NCI-H69 (cell line): ENCODE measurements at regions not wholly inside any gene's neighbourhood (a gene's known extent, or its start where the extent isn't known, plus 50 kb on each side); places are given as distances from the start of the nearest gene placed in this dataset.
"Not testable (repeated sequence)": the region's sequence is repeated elsewhere in the genome, so short reads cannot be mapped to it uniquely, and the experiment has no call there.

Source experiments
- DNase-seq: peaks from one replicate; lab custom pipeline; 2025; lab: John Stamatoyannopoulos, UW

- peak; percentile 7 for DNase-seq
These were observed 141.9 kb upstream of the FAM241A start for GRCh38 chr4:112003231-112003907.

GRCh38 chr4:112005027-112005426 is 140.2 kb upstream of the FAM241A start:
- DNase-seq, result no peak

GRCh38 chr4:112007391-112007790 is 137.9 kb upstream of the FAM241A start:
- no peak for DNase-seq

GRCh38 chr4:112015960-112016359 is 129.3 kb upstream of the FAM241A start:
- DNase-seq, result no peak

GRCh38 chr4:112023402-112023950 is 121.8 kb upstream of the FAM241A start:
- DNase-seq, result peak; percentile 61

- DNase-seq, result peak; percentile 6
These were observed 119.2 kb upstream of the FAM241A start for GRCh38 chr4:112026058-112026457.

GRCh38 chr4:112029771-112030171 is 115.5 kb upstream of the FAM241A start:
- peak; percentile 75 for DNase-seq

- peak; percentile 71 for DNase-seq
These were observed 113.4 kb upstream of the FAM241A start for GRCh38 chr4:112031712-112032328.

GRCh38 chr4:112036886-112037285 is 108.4 kb upstream of the FAM241A start:
- no peak for DNase-seq

- no peak for DNase-seq
These were observed 106.4 kb upstream of the FAM241A start for GRCh38 chr4:112038861-112039260.

GRCh38 chr4:112049119-112049518 is 96.1 kb upstream of the FAM241A start:
- DNase-seq, result not testable (repeated sequence)

GRCh38 chr4:112053825-112054350 is 91.4 kb upstream of the FAM241A start:
- no peak for DNase-seq

- no peak for DNase-seq
These were observed 90.2 kb upstream of the FAM241A start for GRCh38 chr4:112055100-112055499.

GRCh38 chr4:112057470-112057869 is 87.8 kb upstream of the FAM241A start:
- DNase-seq, result no peak

GRCh38 chr4:112058433-112058832 is 86.8 kb upstream of the FAM241A start:
- peak; percentile 60 for DNase-seq

- peak; percentile 61 for DNase-seq
These were observed 85.0 kb upstream of the FAM241A start for GRCh38 chr4:112060212-112060611.

GRCh38 chr4:112061207-112061817 is 83.9 kb upstream of the FAM241A start:
- DNase-seq, result no peak

- DNase-seq, result peak; percentile 8
These were observed 82.0 kb upstream of the FAM241A start for GRCh38 chr4:112063260-112063659.

- DNase-seq, result no peak
These were observed 76.1 kb upstream of the FAM241A start for GRCh38 chr4:112069110-112069509.

- DNase-seq, result no peak
These were observed 72.1 kb upstream of the FAM241A start for GRCh38 chr4:112073181-112073580.

- DNase-seq, result peak; percentile 54
These were observed 70.0 kb upstream of the FAM241A start for GRCh38 chr4:112075129-112075753.

GRCh38 chr4:112075906-112076305 is 69.3 kb upstream of the FAM241A start:
- DNase-seq, result no peak
